HepG2 (cell line): ENCODE measurements at regions not wholly inside any gene's neighbourhood (a gene's known extent, or its start where the extent isn't known, plus 50 kb on each side); places are given as distances from the start of the nearest gene placed in this dataset.

ENCODE experiments used
- ATAC-seq: fragments of 200-7000 bp; cut with Tn5 transposase; 3 replicates; pipeline ENCODE4 v1.9.1; 2020; ENCODE audit warnings: mild to moderate bottlenecking, moderate library complexity
- BruUV-seq: library from RNA; stranded (reverse); fragments of 400-500 nt; replicated peaks from 2 replicates; lab custom pipeline; 2021; lab: Mats Ljungman, UMichigan
- CTCF ChIA-PET: fragments of 300-600 bp; formaldehyde crosslinking; extraction: SDS; loops from one replicate; lab custom pipeline; 2021; ENCODE audit warnings: low total read pairs, inconsistent platforms, low intra/inter-chr PET ratio; lab: Yijun Ruan, JAX
- POLR2A ChIA-PET: fragments of 350-600 bp; sonication (Branson Sonifier 250); formaldehyde crosslinking; loops from one replicate; lab custom pipeline; 2020; ENCODE audit warnings: antibody characterized with exemption, inconsistent platforms; lab: Yijun Ruan, JAX
- DNase-seq: peaks from one replicate; pipeline ENCODE4 v3.0.0-alpha.2; 2015; ENCODE audit warnings: low spot score
- FAIRE-seq: peaks from 3 replicates; lab custom pipeline; 2011; peaks lifted over from hg19 to GRCh38; lab: Jason Lieb, UNC
- H2AFZ ChIP-seq: one replicate; pipeline ENCODE4 v1.6.1; 2011; ENCODE audit warnings: low read length, inconsistent platforms
- H3K27ac ChIP-seq: fragments of 300-600 bp; 3 replicates; pipeline ENCODE4 v1.8.0; 2011; ENCODE audit warnings: mixed run types, mild to moderate bottlenecking, mixed read lengths, low read length, inconsistent platforms; ENCODE audit not compliant: insufficient read depth; ENCODE audit errors: extremely low read length
- H3K27me3 ChIP-seq, 2 experiments: fragments of 200-600 bp in 1 of 2; 2 replicates in 1 of 2; 3 replicates in 1 of 2; pipeline versions ENCODE4 v1.6.0 to v1.8.0; 2011; ENCODE audit warnings: low read length in 2 of 2, mild to moderate bottlenecking in 2 of 2, moderate library complexity in 2 of 2, inconsistent platforms in 1 of 2; ENCODE audit not compliant: insufficient read depth in 2 of 2, control insufficient read depth in 1 of 2
- H3K36me3 ChIP-seq, 2 experiments: fragments of 200-600 bp in 1 of 2; replicated peaks in 1 of 2; 2 replicates in 1 of 2; 3 replicates in 1 of 2; pipeline versions ENCODE4 v1.5.1 to v1.8.0; 2011; ENCODE audit warnings: low read length in 2 of 2, inconsistent platforms in 1 of 2; ENCODE audit not compliant: insufficient read depth in 2 of 2, control insufficient read depth in 1 of 2
- H3K4me1 ChIP-seq: 2 replicates; pipeline ENCODE4 v1.5.1; 2012; ENCODE audit warnings: low read length, inconsistent platforms; ENCODE audit not compliant: insufficient read depth
- H3K4me2 ChIP-seq: 2 replicates; pipeline ENCODE4 v1.6.0; 2011; ENCODE audit warnings: low read depth, low read length, inconsistent platforms
- H3K4me3 ChIP-seq, 3 experiments: fragments of 200-600 bp in 1 of 3; sonication (generic), shearing (Covaris generic) in 1 of 3; replicated peaks in 1 of 3; 2 replicates each; pipeline ENCODE4 v1.5.1; 2011 to 2016; ENCODE audit warnings: low read length in 3 of 3, inconsistent platforms in 2 of 3, low read depth in 2 of 3, mild to moderate bottlenecking in 2 of 3, control low read depth in 1 of 3, mixed read lengths in 1 of 3; ENCODE audit not compliant: insufficient read depth in 1 of 3
- H3K79me2 ChIP-seq: one replicate; pipeline ENCODE4 v1.6.1; 2011; ENCODE audit warnings: low read length, inconsistent platforms; ENCODE audit not compliant: insufficient read depth
- H3K9ac ChIP-seq: 2 replicates; pipeline ENCODE4 v1.6.0; 2011; ENCODE audit warnings: mild to moderate bottlenecking, low read depth, low read length, inconsistent platforms; ENCODE audit not compliant: insufficient read depth
- H3K9me3 ChIP-seq: 2 replicates; pipeline ENCODE4 v1.5.1; 2012; ENCODE audit warnings: mild to moderate bottlenecking, low read length
- H4K20me1 ChIP-seq: 2 replicates; pipeline ENCODE4 v1.6.0; 2011; ENCODE audit warnings: inconsistent platforms, mild to moderate bottlenecking, low read length, moderate library complexity; ENCODE audit not compliant: insufficient read depth
- CENPT ChIP-seq: sonication (generic); formaldehyde crosslinking; IDR thresholded peaks from 2 replicates; pipeline ENCODE4 v1.8.0; 2022; ENCODE audit warnings: low read depth, mild to moderate bottlenecking, moderate library complexity, missing genetic modification reagents
- E2F2 ChIP-seq: sonication (generic); formaldehyde crosslinking; IDR thresholded peaks from 2 replicates; pipeline ENCODE4 v1.4.0; 2020; ENCODE audit warnings: missing genetic modification reagents, borderline replicate concordance
- GZF1 ChIP-seq: sonication (generic); formaldehyde crosslinking; IDR thresholded peaks from 2 replicates; pipeline ENCODE4 v1.5.1; 2020; ENCODE audit warnings: mild to moderate bottlenecking, missing genetic modification reagents
- KDM6A ChIP-seq: IDR thresholded peaks from 2 replicates; pipeline ENCODE4 v1.6.1; 2016; ENCODE audit warnings: low read depth
- KLF11 ChIP-seq: IDR thresholded peaks from 2 replicates; pipeline ENCODE4 v1.6.1; 2016; ENCODE audit warnings: missing compliant biosample characterization
- KLF12 ChIP-seq: sonication (generic); formaldehyde crosslinking; IDR thresholded peaks from 2 replicates; pipeline ENCODE4 v1.4.0; 2020; ENCODE audit warnings: missing genetic modification reagents, borderline replicate concordance
- LBX2 ChIP-seq: sonication (generic); formaldehyde crosslinking; IDR thresholded peaks from 2 replicates; pipeline ENCODE4 v1.5.0; 2020; ENCODE audit warnings: missing genetic modification reagents, mild to moderate bottlenecking, borderline replicate concordance
- MAZ ChIP-seq, 2 experiments: sonication (generic) in 1 of 2; formaldehyde crosslinking in 1 of 2; IDR thresholded peaks; 2 replicates each; pipeline versions ENCODE4 v1.5.0 to v1.6.1; 2012 to 2020; ENCODE audit warnings: low read depth in 2 of 2, mild to moderate bottlenecking in 2 of 2, borderline replicate concordance in 1 of 2, improper control_type of control experiment in 1 of 2, low read length in 1 of 2, missing genetic modification reagents in 1 of 2, moderate library complexity in 1 of 2
- NR2F2 ChIP-seq: IDR thresholded peaks from 2 replicates; pipeline ENCODE4 v1.6.1; 2012; ENCODE audit warnings: low read depth, inconsistent platforms, borderline replicate concordance
- PRPF4 ChIP-seq: fragments of 200-400 bp; formaldehyde crosslinking; IDR thresholded peaks from 2 replicates; pipeline ENCODE4 v1.6.1; 2016; ENCODE audit warnings: low read length, low read depth; ENCODE audit not compliant: poor library complexity, severe bottlenecking
- SIN3B ChIP-seq: fragments of 150-350 bp; IDR thresholded peaks from 2 replicates; pipeline ENCODE4 v1.6.1; 2014; ENCODE audit warnings: low read length
- SMAD1 ChIP-seq: sonication (generic); formaldehyde crosslinking; IDR thresholded peaks from 2 replicates; pipeline ENCODE4 v1.4.0; 2020; ENCODE audit warnings: missing genetic modification reagents, low read depth, mild to moderate bottlenecking, borderline replicate concordance
- SRSF9 ChIP-seq: fragments of 200-400 bp; formaldehyde crosslinking; IDR thresholded peaks from 2 replicates; pipeline ENCODE4 v1.6.1; 2018; ENCODE audit warnings: borderline replicate concordance, mild to moderate bottlenecking, low read depth, low read length; ENCODE audit not compliant: insufficient read depth, poor library complexity, severe bottlenecking
- ZBTB21 ChIP-seq: sonication (generic); formaldehyde crosslinking; IDR thresholded peaks from 2 replicates; pipeline ENCODE4 v1.4.0; 2020; ENCODE audit warnings: missing genetic modification reagents
- ZNF24 ChIP-seq: fragments of 450-650 bp; IDR thresholded peaks from 2 replicates; pipeline ENCODE4 v1.6.1; 2017; ENCODE audit warnings: antibody characterized with exemption, mild to moderate bottlenecking
- ZNF550 ChIP-seq: sonication (generic); formaldehyde crosslinking; IDR thresholded peaks from 2 replicates; pipeline ENCODE4 v1.4.0; 2020; ENCODE audit warnings: mild to moderate bottlenecking, missing genetic modification reagents, borderline replicate concordance
- ZNF558 ChIP-seq: sonication (generic); formaldehyde crosslinking; IDR thresholded peaks from 2 replicates; pipeline ENCODE4 v1.9.0; 2022; ENCODE audit warnings: mild to moderate bottlenecking, missing genetic modification reagents, borderline replicate concordance
- ZNF850 ChIP-seq: sonication (generic); formaldehyde crosslinking; conservative IDR thresholded peaks from 2 replicates; pipeline ENCODE4 v1.9.0; 2021; ENCODE audit warnings: mild to moderate bottlenecking, missing genetic modification reagents
- WGBS: methylation state at CpG from one replicate; pipeline ENCODE4 v1.1.6; 2017; ENCODE audit warnings: low lambda C conversion rate; 5-methylcytosine and 5-hydroxymethylcytosine counted together
- in situ Hi-C: cut with HindIII; loops from 2 replicates; pipeline ENCODE4 v1.10.0; 2017; ENCODE audit warnings: low pct_unique_long_range_greater_than_20kb; ENCODE audit not compliant: extremely low pct_ligation_motif_present
- intact Hi-C: fragments of 100-400 bp; cut with micrococcal nuclease; formaldehyde crosslinking; loops from one replicate; pipeline ENCODE4 v1.10.0; 2022; ENCODE audit not compliant: unreplicated experiment
- TF ChIP-seq, protein P1 (sequence below): sonication (generic); formaldehyde crosslinking; IDR thresholded peaks from 2 replicates; pipeline ENCODE4 v1.4.0; 2020; ENCODE audit warnings: mild to moderate bottlenecking, missing genetic modification reagents
- TF ChIP-seq, protein P2 (sequence below): sonication (generic); formaldehyde crosslinking; IDR thresholded peaks from 2 replicates; pipeline ENCODE4 v1.8.0; 2022; ENCODE audit warnings: missing genetic modification reagents, mild to moderate bottlenecking, inconsistent platforms, borderline replicate concordance

DNA sequence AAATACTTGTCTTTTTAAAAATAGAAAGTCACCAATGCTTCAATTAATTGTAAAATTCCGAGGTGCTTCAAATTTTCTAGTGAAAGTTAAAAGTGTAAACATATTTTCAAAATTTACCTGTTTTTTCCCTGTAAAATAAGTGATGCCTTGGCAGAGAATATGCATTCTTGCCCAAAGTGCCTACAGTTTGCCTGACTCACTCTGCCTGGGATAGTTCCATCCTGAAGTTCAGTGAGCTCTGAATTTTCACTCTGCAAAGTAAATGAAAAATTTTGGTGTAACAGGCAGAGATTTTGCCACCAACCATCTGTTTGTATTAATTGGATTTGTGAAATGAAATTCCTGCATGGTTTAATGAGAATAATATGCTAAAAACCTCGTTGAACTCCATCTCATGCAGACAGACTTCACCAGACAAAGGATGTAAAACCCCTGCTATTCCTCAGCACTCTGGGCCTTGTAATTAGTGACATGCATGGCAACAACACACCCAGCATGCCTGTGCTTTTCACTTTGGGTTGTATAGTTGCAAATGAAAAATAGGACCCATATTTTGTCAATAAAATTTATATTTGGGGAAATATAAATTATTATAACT is 117.4 kb upstream of the GNAI1 start:
- Histone ChIP-seq H3K4me1 (peaks cover 24% of the 10 kb centered on the region), H3K36me3 (no peaks in the 10 kb centered on the region), H2AFZ (no peak overlapping the region), H3K9me3 (no peaks in the 10 kb centered on the region), H3K27ac (no peak overlapping the region), H3K4me2 (no peak overlapping the region), H3K9ac (no peak overlapping the region), H4K20me1 (no peaks in the 10 kb centered on the region), H3K27me3 (no peaks in the 10 kb centered on the region), H3K4me3 (no peak overlapping the region), H3K79me2 (no peaks in the 10 kb centered on the region)
- POLR2A ChIA-PET = no interaction called here
- no peak for DNase-seq
- intact Hi-C loops = no loop called here
- BruUV-seq = no TSS peak
- in situ Hi-C loops = loop anchor here (25.0 kb wide), 1 partner anchor 705 kb away; no protein-coding TSS in a partner anchor
- FAIRE-seq = no peak
- TF ChIP-seq ZNF550 (CRISPR knock-in tag) (no peak), CENPT (CRISPR knock-in tag) (no peak), SMAD1 (CRISPR knock-in tag) (no peak), LBX2 (CRISPR knock-in tag) (no peak), KLF11 (CRISPR knock-in tag) (no peak), MAZ (IDR thresholded peaks at IDR 0.05; ENCODE audit: borderline replicate concordance, low read depth, low read length) (no peak), MAZ (CRISPR knock-in tag; IDR thresholded peaks at IDR 0.05; ENCODE audit: low read depth) (no peak), SRSF9 (no peak), KDM6A (no peak), E2F2 (CRISPR knock-in tag) (no peak), SIN3B (no peak), ZNF24 (no peak), GZF1 (CRISPR knock-in tag) (no peak), PRPF4 (no peak), KLF12 (CRISPR knock-in tag) (no peak), ZNF850 (CRISPR knock-in tag) (no peak), ZNF558 (CRISPR knock-in tag) (no peak), ZBTB21 (CRISPR knock-in tag) (no peak), NR2F2 (no peak)
- TF ChIP-seq, protein P1, sequence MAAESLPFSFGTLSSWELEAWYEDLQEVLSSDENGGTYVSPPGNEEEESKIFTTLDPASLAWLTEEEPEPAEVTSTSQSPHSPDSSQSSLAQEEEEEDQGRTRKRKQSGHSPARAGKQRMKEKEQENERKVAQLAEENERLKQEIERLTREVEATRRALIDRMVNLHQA (CRISPR knock-in tag) = no peak
- TF ChIP-seq, protein P2, sequence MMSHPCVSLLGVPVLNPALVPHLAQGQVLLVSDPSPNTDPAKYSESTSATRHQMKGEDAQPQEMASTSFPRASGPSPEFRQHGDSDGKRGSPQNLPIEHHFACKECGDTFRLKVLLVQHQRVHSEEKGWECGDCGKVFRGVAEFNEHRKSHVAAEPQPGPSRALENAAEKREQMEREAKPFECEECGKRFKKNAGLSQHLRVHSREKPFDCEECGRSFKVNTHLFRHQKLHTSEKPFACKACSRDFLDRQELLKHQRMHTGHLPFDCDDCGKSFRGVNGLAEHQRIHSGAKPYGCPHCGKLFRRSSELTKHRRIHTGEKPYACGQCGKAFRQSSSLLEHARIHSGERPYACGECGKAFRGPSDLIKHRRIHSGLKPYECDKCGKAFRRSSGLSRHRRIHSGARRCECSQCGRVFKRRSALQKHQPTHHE (CRISPR knock-in tag) = no peak
- ATAC-seq = no peak
- 1% methylated on average over 2 of the region's 2 CpGs for WGBS
- CTCF ChIA-PET = no interaction called here
